Body of pancreas (tissue), 4 donors: ENCODE measurements at regions not wholly inside any gene's neighbourhood (a gene's known extent, or its start where the extent isn't known, plus 50 kb on each side); places are given as distances from the start of the nearest gene placed in this dataset.

Source experiments
- ATAC-seq: fragments of 150-250 bp; one replicate; pipeline ENCODE4 v1.9.1; 2016
- DNase-seq, 4 donors: peaks; one replicate each; pipeline ENCODE4 v3.0.0-alpha.2; 2019
- H3K27ac ChIP-seq, 4 donors: fragments of 200-600 bp; sonication (generic); 1 replicate in 3 of 4; 2 replicates in 1 of 4; pipeline versions ENCODE4 v1.5.1 to v1.6.1; 2016 to 2019; ENCODE audit warnings: mild to moderate bottlenecking in 1 of 4, mixed read lengths in 1 of 4, moderate library complexity in 1 of 4
- H3K27me3 ChIP-seq, 2 donors: fragments of 200-600 bp; sonication (generic); one replicate each; pipeline ENCODE4 v1.6.0; 2016; ENCODE audit warnings: mild to moderate bottlenecking in 1 of 2
- H3K36me3 ChIP-seq, 2 donors: fragments of 200-600 bp; sonication (generic); replicated peaks in 1 of 2; 2 replicates each; pipeline ENCODE4 v1.5.1; 2016; ENCODE audit warnings: low read depth in 2 of 2; ENCODE audit not compliant: insufficient read depth in 1 of 2
- H3K4me1 ChIP-seq: fragments of 200-600 bp; sonication (generic); one replicate; pipeline ENCODE4 v1.6.0; 2016
- H3K4me3 ChIP-seq, 2 donors: fragments of 200-600 bp; sonication (generic); 1 replicate in 1 of 2; 2 replicates in 1 of 2; pipeline ENCODE4 v1.5.1; 2016 to 2019
- H3K9me3 ChIP-seq, 3 donors: fragments of 200-600 bp; sonication (generic); 1 replicate in 2 of 3; 2 replicates in 1 of 3; pipeline ENCODE4 v1.5.1; 2016
- CTCF ChIP-seq, 7 experiments: fragments of 450-650 bp in 4 of 7; fragments of 200-600 bp in 3 of 7; sonication (generic) in 3 of 7; IDR thresholded peaks; one replicate each; pipeline ENCODE4 v1.5.1; 2016 to 2019; ENCODE audit warnings: antibody characterized with exemption in 7 of 7
- POLR2A ChIP-seq, 3 donors: fragments of 450-650 bp; IDR thresholded peaks; one replicate each; pipeline ENCODE4 v1.6.1; 2016; ENCODE audit warnings: antibody characterized with exemption in 3 of 3, mild to moderate bottlenecking in 2 of 3
- WGBS, 2 donors: methylation state at CpG; one replicate each; pipeline ENCODE4 v1.1.5; 2017; 5-methylcytosine and 5-hydroxymethylcytosine counted together
- intact Hi-C: fragments of 100-400 bp; cut with DNase I; formaldehyde crosslinking; loops from one replicate; pipeline ENCODE4 v1.15.1; 2023

GRCh38 chr4:1575418-1576303 is 108.5 kb downstream of the FAM53A start:
- ATAC-seq, result no peak
- no peaks in the 10 kb centered on the region for H3K36me3 ChIP-seq
- TF ChIP-seq POLR2A (IDR thresholded peaks at IDR 0.05) (no peak), CTCF (IDR thresholded peaks at IDR 0.05) (no peak)
- H3K4me1 ChIP-seq, result peaks cover 20% of the 10 kb centered on the region
- intact Hi-C loops, result no loop called here
- DNase-seq, result no peak
- 58 to 59% methylated on average over 14 to 20 of the region's 20 CpGs for WGBS, 2 donors
- H3K27me3 ChIP-seq, result peaks cover 0 to 7% of the 10 kb centered on the region in 2 donors
- H3K4me3 ChIP-seq, result no peak overlapping the region
- H3K27ac ChIP-seq, result no peak overlapping the region
- no peaks in the 10 kb centered on the region for H3K9me3 ChIP-seq

- intact Hi-C loops, result no loop called here
- ATAC-seq (no peak), DNase-seq (no peak)
- 40 to 74% methylated on average over 3 to 20 of the region's 20 CpGs for WGBS, 2 donors
- Histone ChIP-seq H3K4me1 (peaks cover 15% of the 10 kb centered on the region), H3K4me3 (no peak overlapping the region), H3K27me3 (peaks cover 0 to 7% of the 10 kb centered on the region in 2 donors), H3K27ac (no peak overlapping the region), H3K9me3 (no peaks in the 10 kb centered on the region), H3K36me3 (no peaks in the 10 kb centered on the region)
- TF ChIP-seq CTCF (IDR thresholded peaks at IDR 0.05) (no peak), POLR2A (IDR thresholded peaks at IDR 0.05) (no peak)
These were observed 109.3 kb downstream of the FAM53A start for GRCh38 chr4:1574601-1575417.

GRCh38 chr4:1573830-1574459 is 110.2 kb downstream of the FAM53A start:
- H3K27me3 ChIP-seq, result peaks cover 0 to 7% of the 10 kb centered on the region in 2 donors
- ATAC-seq (no peak), DNase-seq (no peak)
- TF ChIP-seq CTCF (IDR thresholded peaks at IDR 0.05) (no peak), POLR2A (IDR thresholded peaks at IDR 0.05) (no peak)
- H3K36me3 ChIP-seq, result no peaks in the 10 kb centered on the region
- intact Hi-C loops, result no loop called here
- no peak overlapping the region for H3K27ac ChIP-seq
- no peaks in the 10 kb centered on the region for H3K9me3 ChIP-seq
- H3K4me1 ChIP-seq, result peaks cover 6% of the 10 kb centered on the region
- H3K4me3 ChIP-seq, result no peak overlapping the region
- WGBS, 2 donors, result 69 to 74% methylated on average over 11 of the region's 13 CpGs

GRCh38 chr4:1572964-1573720 is 111.0 kb downstream of the FAM53A start:
- H3K9me3 ChIP-seq, result no peaks in the 10 kb centered on the region
- 79 to 81% methylated on average over 2 of the region's 2 CpGs for WGBS, 2 donors
- H3K27me3 ChIP-seq, result peaks cover 0 to 3% of the 10 kb centered on the region in 2 donors
- no peak for ATAC-seq
- no peak overlapping the region for H3K4me3 ChIP-seq
- H3K27ac ChIP-seq, result no peak overlapping the region
- intact Hi-C loops, result no loop called here
- DNase-seq, result no peak
- peaks cover 2% of the 10 kb centered on the region for H3K4me1 ChIP-seq
- H3K36me3 ChIP-seq, result no peaks in the 10 kb centered on the region
- no peak for TF ChIP-seq POLR2A (IDR thresholded peaks at IDR 0.05)
- no peak for TF ChIP-seq CTCF (IDR thresholded peaks at IDR 0.05)
